K562 (cell line): ENCODE measurements at regions not wholly inside any gene's neighbourhood (a gene's known extent, or its start where the extent isn't known, plus 50 kb on each side); places are given as distances from the start of the nearest gene placed in this dataset.

Experiments used
- ATAC-seq: fragments of 200-7000 bp; cut with Tn5 transposase; 3 replicates; pipeline ENCODE4 v1.9.1; 2020; ENCODE audit warnings: moderate library complexity
- BruUV-seq: library from RNA; stranded (reverse); fragments of 400-500 nt; replicated peaks from 2 replicates; lab custom pipeline; 2021; lab: Mats Ljungman, UMichigan
- CTCF ChIA-PET: fragments of 300-600 bp; formaldehyde crosslinking; extraction: SDS; loops from one replicate; lab custom pipeline; 2021; ENCODE audit warnings: low intra/inter-chr PET ratio; lab: Yijun Ruan, JAX
- POLR2A ChIA-PET: fragments of 300-600, 350-650 bp; sonication (Branson Sonifier 250); formaldehyde crosslinking; extraction: SDS; loops from one replicate; lab custom pipeline; 2021; ENCODE audit warnings: antibody characterized with exemption, inconsistent platforms; lab: Yijun Ruan, JAX
- DNase-seq, 4 experiments: peaks; one replicate each; pipeline versions ENCODE4 v3.0.0 to v3.0.0-alpha.2; 2011 to 2018; ENCODE audit warnings: low spot score in 3 of 4, mixed read lengths in 3 of 4; ENCODE audit errors: extremely low read depth in 1 of 4
- FAIRE-seq: peaks from 2 replicates; lab custom pipeline; 2011; peaks lifted over from hg19 to GRCh38; lab: Jason Lieb, UNC
- H2AFZ ChIP-seq: 2 replicates; pipeline ENCODE4 v1.6.0; 2011; ENCODE audit warnings: low read depth, low read length, control low read depth, inconsistent platforms
- H3K27ac ChIP-seq: fragments of 200-600 bp; 3 replicates; pipeline ENCODE4 v1.8.0; 2011; ENCODE audit warnings: low read depth, mild to moderate bottlenecking, control low read depth, inconsistent platforms, low read length, moderate library complexity, mixed read lengths; ENCODE audit errors: extremely low read depth
- H3K27me3 ChIP-seq, 2 experiments: fragments of 300-600 bp in 1 of 2; 2 replicates in 1 of 2; 3 replicates in 1 of 2; pipeline versions ENCODE4 v1.6.0 to v1.8.0; 2011; ENCODE audit warnings: inconsistent platforms in 2 of 2, low read length in 2 of 2, mild to moderate bottlenecking in 1 of 2, mixed read lengths in 1 of 2, moderate library complexity in 1 of 2; ENCODE audit not compliant: control insufficient read depth in 2 of 2, insufficient read depth in 2 of 2
- H3K36me3 ChIP-seq: fragments of 300-600 bp; 3 replicates; pipeline ENCODE4 v1.8.0; 2011; ENCODE audit warnings: mild to moderate bottlenecking, low read length, inconsistent platforms; ENCODE audit not compliant: control insufficient read depth, insufficient read depth
- H3K4me1 ChIP-seq, 2 experiments: fragments of 200-600 bp in 1 of 2; replicated peaks in 1 of 2; 2 replicates in 1 of 2; 3 replicates in 1 of 2; pipeline versions ENCODE4 v1.5.1 to v1.8.0; 2011; ENCODE audit warnings: inconsistent platforms in 2 of 2, low read length in 2 of 2, mild to moderate bottlenecking in 1 of 2, mixed read lengths in 1 of 2, moderate library complexity in 1 of 2; ENCODE audit not compliant: control insufficient read depth in 2 of 2, insufficient read depth in 2 of 2
- H3K4me2 ChIP-seq: 2 replicates; pipeline ENCODE4 v1.6.1; 2011; ENCODE audit warnings: low read length, control low read depth, inconsistent platforms, mixed read lengths; ENCODE audit not compliant: insufficient read depth
- H3K4me3 ChIP-seq: fragments of 200-600 bp; sonication (generic), shearing (Covaris generic); 2 replicates; pipeline ENCODE4 v1.5.1; 2016; ENCODE audit warnings: control low read depth, inconsistent platforms
- H3K79me2 ChIP-seq: fragments of 200-600 bp; 3 replicates; pipeline ENCODE4 v1.8.0; 2011; ENCODE audit warnings: low read length, inconsistent platforms; ENCODE audit not compliant: control insufficient read depth, insufficient read depth
- H3K9ac ChIP-seq, 2 experiments: 2 replicates each; pipeline versions ENCODE4 v1.6.0 to v1.6.1; 2011; ENCODE audit warnings: low read depth in 2 of 2, low read length in 2 of 2, control low read depth in 1 of 2, inconsistent platforms in 1 of 2, mild to moderate bottlenecking in 1 of 2, mixed read lengths in 1 of 2; ENCODE audit not compliant: insufficient read depth in 1 of 2
- H3K9me1 ChIP-seq: one replicate; pipeline ENCODE4 v1.6.0; 2011; ENCODE audit warnings: inconsistent platforms, mild to moderate bottlenecking, low read length, moderate library complexity; ENCODE audit not compliant: control insufficient read depth, insufficient read depth
- H3K9me3 ChIP-seq: replicated peaks from 2 replicates; pipeline ENCODE4 v1.5.1; 2011; ENCODE audit warnings: low read depth, low read length, inconsistent platforms; ENCODE audit not compliant: control insufficient read depth, insufficient read depth
- H4K20me1 ChIP-seq: replicated peaks from 2 replicates; pipeline ENCODE4 v1.6.1; 2011; ENCODE audit warnings: low read length, inconsistent platforms, mixed read lengths; ENCODE audit not compliant: control insufficient read depth, insufficient read depth
- GTF2A2 ChIP-seq: IDR thresholded peaks from 2 replicates; pipeline ENCODE4 v1.6.1; 2016; ENCODE audit warnings: mild to moderate bottlenecking, missing genetic modification characterization, missing compliant biosample characterization
- MCM7 ChIP-seq, 2 experiments: fragments of 450-650 bp; IDR thresholded peaks; 2 replicates each; pipeline ENCODE4 v1.6.1; 2016 to 2018
- ZKSCAN1 ChIP-seq: fragments of 150-350 bp; IDR thresholded peaks from 2 replicates; pipeline ENCODE4 v1.6.1; 2016; ENCODE audit warnings: low read depth, low read length
- WGBS: fragments of 100-300 bp; shearing (Covaris generic); methylation state at CpG from one replicate; pipeline ENCODE4 v1.1.6; 2016; ENCODE audit warnings: low coverage, mixed read lengths; ENCODE audit not compliant: insufficient coverage; ENCODE audit errors: missing lambda C conversion rate; 5-methylcytosine and 5-hydroxymethylcytosine counted together
- in situ Hi-C: fragments of 300-500 bp; cut with MboI; formaldehyde crosslinking; loops from 4 replicates; pipeline ENCODE4 v1.15.0; 2018; ENCODE audit warnings: inconsistent platforms, mixed read lengths
- intact Hi-C: fragments of 100-400 bp; cut with micrococcal nuclease; formaldehyde crosslinking; loops from 2 replicates; pipeline ENCODE4 v1.14.2; 2022
- TF ChIP-seq, protein P1 (sequence below): sonication (generic); formaldehyde crosslinking; IDR thresholded peaks from 2 replicates; pipeline ENCODE4 v1.4.0; 2020; ENCODE audit warnings: mild to moderate bottlenecking, missing genetic modification reagents
- TF ChIP-seq, protein P2 (sequence below): fragments of 450-650 bp; IDR thresholded peaks from 2 replicates; pipeline ENCODE4 v1.6.1; 2018; ENCODE audit not compliant: partially characterized antibody
- TF ChIP-seq, protein P3 (sequence below): fragments of 450-650 bp; IDR thresholded peaks from 2 replicates; pipeline ENCODE4 v1.6.1; 2017; ENCODE audit warnings: mild to moderate bottlenecking, moderate library complexity

DNA sequence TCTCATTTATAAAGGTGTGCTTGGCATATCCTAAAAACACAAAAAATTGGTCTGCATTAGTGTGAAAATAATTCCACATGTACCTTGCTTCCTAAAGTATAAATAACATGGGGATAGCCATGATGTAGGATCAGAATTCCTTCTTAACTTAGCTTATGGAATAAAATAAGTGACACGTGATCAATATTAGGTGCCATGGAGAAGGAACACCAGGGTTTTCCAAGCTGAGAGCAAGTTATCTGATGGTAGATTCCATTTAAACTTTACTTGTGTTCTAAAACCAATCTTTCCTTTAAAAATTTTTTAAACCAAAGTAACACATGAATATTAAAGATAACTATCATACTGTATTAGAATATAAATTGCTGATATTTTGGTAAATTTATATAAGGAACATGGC is 300.5 kb downstream of the ZPLD1 start:
- BruUV-seq, result no TSS peak

More for the DNA sequence above, 300.5 kb downstream of the ZPLD1 start:
- H3K9me1 ChIP-seq, result no peaks in the 10 kb centered on the region
- intact Hi-C loops (no loop called here), in situ Hi-C loops (no loop called here)
- TF ChIP-seq, protein P1, sequence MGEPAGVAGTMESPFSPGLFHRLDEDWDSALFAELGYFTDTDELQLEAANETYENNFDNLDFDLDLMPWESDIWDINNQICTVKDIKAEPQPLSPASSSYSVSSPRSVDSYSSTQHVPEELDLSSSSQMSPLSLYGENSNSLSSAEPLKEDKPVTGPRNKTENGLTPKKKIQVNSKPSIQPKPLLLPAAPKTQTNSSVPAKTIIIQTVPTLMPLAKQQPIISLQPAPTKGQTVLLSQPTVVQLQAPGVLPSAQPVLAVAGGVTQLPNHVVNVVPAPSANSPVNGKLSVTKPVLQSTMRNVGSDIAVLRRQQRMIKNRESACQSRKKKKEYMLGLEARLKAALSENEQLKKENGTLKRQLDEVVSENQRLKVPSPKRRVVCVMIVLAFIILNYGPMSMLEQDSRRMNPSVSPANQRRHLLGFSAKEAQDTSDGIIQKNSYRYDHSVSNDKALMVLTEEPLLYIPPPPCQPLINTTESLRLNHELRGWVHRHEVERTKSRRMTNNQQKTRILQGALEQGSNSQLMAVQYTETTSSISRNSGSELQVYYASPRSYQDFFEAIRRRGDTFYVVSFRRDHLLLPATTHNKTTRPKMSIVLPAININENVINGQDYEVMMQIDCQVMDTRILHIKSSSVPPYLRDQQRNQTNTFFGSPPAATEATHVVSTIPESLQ, result no peak
- TF ChIP-seq, protein P2, sequence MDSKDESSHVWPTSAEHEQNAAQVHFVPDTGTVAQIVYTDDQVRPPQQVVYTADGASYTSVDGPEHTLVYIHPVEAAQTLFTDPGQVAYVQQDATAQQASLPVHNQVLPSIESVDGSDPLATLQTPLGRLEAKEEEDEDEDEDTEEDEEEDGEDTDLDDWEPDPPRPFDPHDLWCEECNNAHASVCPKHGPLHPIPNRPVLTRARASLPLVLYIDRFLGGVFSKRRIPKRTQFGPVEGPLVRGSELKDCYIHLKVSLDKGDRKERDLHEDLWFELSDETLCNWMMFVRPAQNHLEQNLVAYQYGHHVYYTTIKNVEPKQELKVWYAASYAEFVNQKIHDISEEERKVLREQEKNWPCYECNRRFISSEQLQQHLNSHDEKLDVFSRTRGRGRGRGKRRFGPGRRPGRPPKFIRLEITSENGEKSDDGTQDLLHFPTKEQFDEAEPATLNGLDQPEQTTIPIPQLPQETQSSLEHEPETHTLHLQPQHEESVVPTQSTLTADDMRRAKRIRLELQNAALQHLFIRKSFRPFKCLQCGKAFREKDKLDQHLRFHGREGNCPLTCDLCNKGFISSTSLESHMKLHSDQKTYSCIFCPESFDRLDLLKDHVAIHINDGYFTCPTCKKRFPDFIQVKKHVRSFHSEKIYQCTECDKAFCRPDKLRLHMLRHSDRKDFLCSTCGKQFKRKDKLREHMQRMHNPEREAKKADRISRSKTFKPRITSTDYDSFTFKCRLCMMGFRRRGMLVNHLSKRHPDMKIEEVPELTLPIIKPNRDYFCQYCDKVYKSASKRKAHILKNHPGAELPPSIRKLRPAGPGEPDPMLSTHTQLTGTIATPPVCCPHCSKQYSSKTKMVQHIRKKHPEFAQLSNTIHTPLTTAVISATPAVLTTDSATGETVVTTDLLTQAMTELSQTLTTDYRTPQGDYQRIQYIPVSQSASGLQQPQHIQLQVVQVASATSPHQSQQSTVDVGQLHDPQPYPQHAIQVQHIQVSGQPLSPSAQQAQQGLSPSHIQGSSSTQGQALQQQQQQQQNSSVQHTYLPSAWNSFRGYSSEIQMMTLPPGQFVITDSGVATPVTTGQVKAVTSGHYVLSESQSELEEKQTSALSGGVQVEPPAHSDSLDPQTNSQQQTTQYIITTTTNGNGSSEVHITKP, result no peak
- TF ChIP-seq MCM7 (IDR thresholded peaks at IDR 0.05), result no peak
- TF ChIP-seq, protein P3, sequence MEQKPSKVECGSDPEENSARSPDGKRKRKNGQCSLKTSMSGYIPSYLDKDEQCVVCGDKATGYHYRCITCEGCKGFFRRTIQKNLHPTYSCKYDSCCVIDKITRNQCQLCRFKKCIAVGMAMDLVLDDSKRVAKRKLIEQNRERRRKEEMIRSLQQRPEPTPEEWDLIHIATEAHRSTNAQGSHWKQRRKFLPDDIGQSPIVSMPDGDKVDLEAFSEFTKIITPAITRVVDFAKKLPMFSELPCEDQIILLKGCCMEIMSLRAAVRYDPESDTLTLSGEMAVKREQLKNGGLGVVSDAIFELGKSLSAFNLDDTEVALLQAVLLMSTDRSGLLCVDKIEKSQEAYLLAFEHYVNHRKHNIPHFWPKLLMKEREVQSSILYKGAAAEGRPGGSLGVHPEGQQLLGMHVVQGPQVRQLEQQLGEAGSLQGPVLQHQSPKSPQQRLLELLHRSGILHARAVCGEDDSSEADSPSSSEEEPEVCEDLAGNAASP, result no peak
- no peak for TF ChIP-seq ZKSCAN1
- no peak for TF ChIP-seq GTF2A2
- H3K4me1 ChIP-seq, result no peaks in the 10 kb centered on the region
- no peaks in the 10 kb centered on the region for H3K27me3 ChIP-seq
- no peak overlapping the region for H3K9ac ChIP-seq
- no peak for ATAC-seq
- H3K27ac ChIP-seq, result no peak overlapping the region
- ChIA-PET POLR2A (no interaction called here), CTCF (no interaction called here)
- H3K36me3 ChIP-seq, result no peaks in the 10 kb centered on the region
- no peak overlapping the region for H3K4me2 ChIP-seq
- no peak for FAIRE-seq
- 0% methylated on average over 1 of the region's 1 CpG for WGBS
- H3K4me3 ChIP-seq, result no peak overlapping the region
- H2AFZ ChIP-seq, result no peak overlapping the region
- no peak for DNase-seq
- H3K9me3 ChIP-seq, result no peaks in the 10 kb centered on the region
- H4K20me1 ChIP-seq, result no peaks in the 10 kb centered on the region
- H3K79me2 ChIP-seq, result no peaks in the 10 kb centered on the region
